Neural cell (in vitro differentiated cells): ENCODE measurements at regions not wholly inside any gene's neighbourhood (a gene's known extent, or its start where the extent isn't known, plus 50 kb on each side); places are given as distances from the start of the nearest gene placed in this dataset.
"Not testable (repeated sequence)": the region's sequence is repeated elsewhere in the genome, so short reads cannot be mapped to it uniquely, and the experiment has no call there.

Experiments used
- H2AFZ ChIP-seq: fragments of 200-600, 300-800 bp; sonication (generic), shearing (Covaris generic); 2 replicates; pipeline ENCODE4 v1.6.0; 2014; ENCODE audit warnings: low read depth, mild to moderate bottlenecking, antibody characterized with exemption, low read length, moderate library complexity
- H3F3A ChIP-seq: fragments of 200-600 bp; shearing (Covaris generic); 2 replicates; pipeline ENCODE4 v1.6.1; 2016; ENCODE audit warnings: mild to moderate bottlenecking, moderate library complexity, mixed read lengths, antibody characterized with exemption, low read length; ENCODE audit not compliant: insufficient read depth, poor library complexity, severe bottlenecking
- H3K27ac ChIP-seq: fragments of 200-600, 300-800 bp; sonication (generic), shearing (Covaris generic); 2 replicates; pipeline ENCODE4 v1.5.1; 2014; ENCODE audit warnings: mild to moderate bottlenecking, low read length, moderate library complexity
- H3K27me3 ChIP-seq: fragments of 300-800, 200-600 bp; sonication (generic), shearing (Covaris generic); 2 replicates; pipeline ENCODE4 v1.6.0; 2014; ENCODE audit warnings: mild to moderate bottlenecking, low read depth, low read length, moderate library complexity; ENCODE audit not compliant: insufficient read depth
- H3K36me3 ChIP-seq: fragments of 300-800, 200-600 bp; sonication (generic), shearing (Covaris generic); 2 replicates; pipeline ENCODE4 v1.5.1; 2014; ENCODE audit warnings: mild to moderate bottlenecking, antibody characterized with exemption, low read length, moderate library complexity; ENCODE audit not compliant: insufficient read depth
- H3K4me2 ChIP-seq: fragments of 300-800, 200-600 bp; sonication (generic), shearing (Covaris generic); 2 replicates; pipeline ENCODE4 v1.6.0; 2014; ENCODE audit warnings: mild to moderate bottlenecking, low read length
- H3K4me3 ChIP-seq: fragments of 300-800, 200-600 bp; sonication (generic), shearing (Covaris generic); 2 replicates; pipeline ENCODE4 v1.5.1; 2014; ENCODE audit warnings: mild to moderate bottlenecking, low read length, moderate library complexity
- H3K79me2 ChIP-seq: fragments of 200-600 bp; shearing (Covaris generic); replicated peaks from 2 replicates; pipeline ENCODE4 v1.6.0; 2014; ENCODE audit warnings: mild to moderate bottlenecking, low read length, moderate library complexity; ENCODE audit not compliant: insufficient read depth
- H3K9ac ChIP-seq: fragments of 300-800, 200-600 bp; sonication (generic), shearing (Covaris generic); 2 replicates; pipeline ENCODE4 v1.6.1; 2016; ENCODE audit warnings: mild to moderate bottlenecking, low read length, mixed read lengths
- H3K9me2 ChIP-seq: fragments of 200-600 bp; shearing (Covaris generic); 2 replicates; pipeline ENCODE4 v1.6.1; 2016; ENCODE audit warnings: mild to moderate bottlenecking, low read length, mixed read lengths; ENCODE audit not compliant: insufficient read depth
- H3K9me3 ChIP-seq: fragments of 200-600, 300-800 bp; sonication (generic), shearing (Covaris generic); 2 replicates; pipeline ENCODE4 v1.6.1; 2016; ENCODE audit warnings: mild to moderate bottlenecking, mixed run types, low read length, moderate library complexity, mixed read lengths
- H4K20me1 ChIP-seq: fragments of 200-600 bp; shearing (Covaris generic); 2 replicates; pipeline ENCODE4 v1.6.1; 2016; ENCODE audit warnings: mild to moderate bottlenecking, mixed run types; ENCODE audit not compliant: insufficient read depth
- EP300 ChIP-seq: fragments of 450-650 bp; conservative IDR thresholded peaks from 2 replicates; pipeline ENCODE4 v1.6.1; 2014; ENCODE audit warnings: antibody characterized with exemption, mild to moderate bottlenecking, moderate library complexity; ENCODE audit not compliant: poor library complexity, severe bottlenecking
- EZH2 ChIP-seq: fragments of 200-600, 300-800 bp; shearing (Covaris generic), sonication (generic); IDR thresholded peaks from 2 replicates; pipeline ENCODE4 v1.6.1; 2014; ENCODE audit warnings: antibody characterized with exemption, low read length, borderline replicate concordance, mild to moderate bottlenecking; ENCODE audit not compliant: insufficient read depth, poor library complexity, severe bottlenecking
- MXI1 ChIP-seq: fragments of 450-650 bp; conservative IDR thresholded peaks from 2 replicates; pipeline ENCODE4 v1.6.1; 2014; ENCODE audit warnings: antibody characterized with exemption, mild to moderate bottlenecking; ENCODE audit not compliant: poor library complexity, severe bottlenecking
- POLR2AphosphoS5 ChIP-seq: IDR thresholded peaks from 2 replicates; pipeline ENCODE4 v1.6.1; 2012
- RAD21 ChIP-seq: fragments of 450-650 bp; conservative IDR thresholded peaks from 2 replicates; pipeline ENCODE4 v1.6.1; 2014; ENCODE audit warnings: antibody characterized with exemption, mild to moderate bottlenecking, moderate library complexity
- SMC3 ChIP-seq: fragments of 450-650 bp; conservative IDR thresholded peaks from 2 replicates; pipeline ENCODE4 v1.6.1; 2014; ENCODE audit warnings: antibody characterized with exemption, mild to moderate bottlenecking, moderate library complexity; ENCODE audit not compliant: poor library complexity
- TAF1 ChIP-seq: IDR thresholded peaks from 2 replicates; pipeline ENCODE4 v1.6.1; 2012; ENCODE audit warnings: low read depth
- TF ChIP-seq, protein P1 (sequence below): IDR thresholded peaks from 2 replicates; pipeline ENCODE4 v1.6.1; 2012; ENCODE audit warnings: borderline replicate concordance
- TF ChIP-seq, protein P2 (sequence below): fragments of 450-650 bp; IDR thresholded peaks from 2 replicates; pipeline ENCODE4 v1.5.1; 2014; ENCODE audit warnings: antibody characterized with exemption, mild to moderate bottlenecking, moderate library complexity; ENCODE audit not compliant: poor library complexity, severe bottlenecking

DNA sequence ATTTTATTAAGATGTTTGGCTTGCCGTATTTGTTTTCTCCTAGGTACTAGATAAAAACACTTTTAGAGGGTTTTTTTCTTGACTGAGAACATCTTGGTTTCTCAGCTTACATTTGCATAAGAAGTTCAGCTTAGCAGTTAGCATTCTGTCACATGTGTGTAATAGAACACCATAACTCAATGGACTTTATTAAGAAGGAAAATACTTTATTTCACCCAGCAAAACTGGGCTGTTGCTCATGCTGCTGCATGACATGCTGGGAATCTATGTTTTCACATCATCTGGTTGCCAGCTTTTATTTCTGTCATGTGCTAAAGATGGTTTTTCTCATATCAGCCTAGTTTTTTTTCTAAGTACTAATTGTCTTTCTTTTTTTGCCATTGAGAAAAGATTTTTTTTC, 144.6 kb downstream of the UTRN start:
- Histone ChIP-seq H3K9ac (no peak overlapping the region), H4K20me1 (no peaks in the 10 kb centered on the region)

DNA sequence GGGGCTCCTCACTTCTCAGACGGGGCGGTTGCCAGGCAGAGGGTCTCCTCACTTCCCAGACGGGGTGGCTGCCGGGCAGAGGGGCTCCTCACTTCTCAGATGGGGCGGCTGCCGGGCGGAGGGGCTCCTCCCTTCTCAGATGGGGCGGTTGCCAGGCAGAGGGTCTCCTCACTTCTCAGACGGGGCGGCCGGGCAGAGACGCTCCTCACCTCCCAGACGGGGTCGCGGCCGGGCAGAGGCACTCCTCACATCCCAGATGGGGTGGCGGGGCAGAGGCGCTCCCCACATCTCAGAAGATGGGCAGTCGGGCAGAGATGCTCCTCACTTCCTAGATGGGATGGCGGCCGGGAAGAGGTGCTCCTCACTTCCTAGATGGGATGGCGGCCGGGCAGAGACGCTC, 148.3 kb downstream of the UTRN start:
- H3K9me3 ChIP-seq, H3K27ac ChIP-seq, H2AFZ ChIP-seq, H4K20me1 ChIP-seq, H3F3A ChIP-seq, H3K9me2 ChIP-seq, H3K4me2 ChIP-seq, H3K9ac ChIP-seq, H3K4me3 ChIP-seq, H3K36me3 ChIP-seq, H3K27me3 ChIP-seq, H3K79me2 ChIP-seq: not testable (repeated sequence)

More for the DNA sequence above, 144.6 kb downstream of the UTRN start:
- H3K4me3 ChIP-seq: no peak overlapping the region
- H3K79me2 ChIP-seq: no peaks in the 10 kb centered on the region
- H3K9me3 ChIP-seq: no peaks in the 10 kb centered on the region
- no peak overlapping the region for H3K27ac ChIP-seq
- no peaks in the 10 kb centered on the region for H3K36me3 ChIP-seq
- no peak overlapping the region for H3K4me2 ChIP-seq
- no peaks in the 10 kb centered on the region for H3K9me2 ChIP-seq
- H3F3A ChIP-seq: no peaks in the 10 kb centered on the region
- TF ChIP-seq MXI1 (no peak), TAF1 (no peak), EZH2 (no peak), POLR2AphosphoS5 (no peak), EP300 (no peak), SMC3 (no peak), RAD21 (no peak)
- TF ChIP-seq, protein P1, sequence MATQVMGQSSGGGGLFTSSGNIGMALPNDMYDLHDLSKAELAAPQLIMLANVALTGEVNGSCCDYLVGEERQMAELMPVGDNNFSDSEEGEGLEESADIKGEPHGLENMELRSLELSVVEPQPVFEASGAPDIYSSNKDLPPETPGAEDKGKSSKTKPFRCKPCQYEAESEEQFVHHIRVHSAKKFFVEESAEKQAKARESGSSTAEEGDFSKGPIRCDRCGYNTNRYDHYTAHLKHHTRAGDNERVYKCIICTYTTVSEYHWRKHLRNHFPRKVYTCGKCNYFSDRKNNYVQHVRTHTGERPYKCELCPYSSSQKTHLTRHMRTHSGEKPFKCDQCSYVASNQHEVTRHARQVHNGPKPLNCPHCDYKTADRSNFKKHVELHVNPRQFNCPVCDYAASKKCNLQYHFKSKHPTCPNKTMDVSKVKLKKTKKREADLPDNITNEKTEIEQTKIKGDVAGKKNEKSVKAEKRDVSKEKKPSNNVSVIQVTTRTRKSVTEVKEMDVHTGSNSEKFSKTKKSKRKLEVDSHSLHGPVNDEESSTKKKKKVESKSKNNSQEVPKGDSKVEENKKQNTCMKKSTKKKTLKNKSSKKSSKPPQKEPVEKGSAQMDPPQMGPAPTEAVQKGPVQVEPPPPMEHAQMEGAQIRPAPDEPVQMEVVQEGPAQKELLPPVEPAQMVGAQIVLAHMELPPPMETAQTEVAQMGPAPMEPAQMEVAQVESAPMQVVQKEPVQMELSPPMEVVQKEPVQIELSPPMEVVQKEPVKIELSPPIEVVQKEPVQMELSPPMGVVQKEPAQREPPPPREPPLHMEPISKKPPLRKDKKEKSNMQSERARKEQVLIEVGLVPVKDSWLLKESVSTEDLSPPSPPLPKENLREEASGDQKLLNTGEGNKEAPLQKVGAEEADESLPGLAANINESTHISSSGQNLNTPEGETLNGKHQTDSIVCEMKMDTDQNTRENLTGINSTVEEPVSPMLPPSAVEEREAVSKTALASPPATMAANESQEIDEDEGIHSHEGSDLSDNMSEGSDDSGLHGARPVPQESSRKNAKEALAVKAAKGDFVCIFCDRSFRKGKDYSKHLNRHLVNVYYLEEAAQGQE: no peak
- TF ChIP-seq, protein P2, sequence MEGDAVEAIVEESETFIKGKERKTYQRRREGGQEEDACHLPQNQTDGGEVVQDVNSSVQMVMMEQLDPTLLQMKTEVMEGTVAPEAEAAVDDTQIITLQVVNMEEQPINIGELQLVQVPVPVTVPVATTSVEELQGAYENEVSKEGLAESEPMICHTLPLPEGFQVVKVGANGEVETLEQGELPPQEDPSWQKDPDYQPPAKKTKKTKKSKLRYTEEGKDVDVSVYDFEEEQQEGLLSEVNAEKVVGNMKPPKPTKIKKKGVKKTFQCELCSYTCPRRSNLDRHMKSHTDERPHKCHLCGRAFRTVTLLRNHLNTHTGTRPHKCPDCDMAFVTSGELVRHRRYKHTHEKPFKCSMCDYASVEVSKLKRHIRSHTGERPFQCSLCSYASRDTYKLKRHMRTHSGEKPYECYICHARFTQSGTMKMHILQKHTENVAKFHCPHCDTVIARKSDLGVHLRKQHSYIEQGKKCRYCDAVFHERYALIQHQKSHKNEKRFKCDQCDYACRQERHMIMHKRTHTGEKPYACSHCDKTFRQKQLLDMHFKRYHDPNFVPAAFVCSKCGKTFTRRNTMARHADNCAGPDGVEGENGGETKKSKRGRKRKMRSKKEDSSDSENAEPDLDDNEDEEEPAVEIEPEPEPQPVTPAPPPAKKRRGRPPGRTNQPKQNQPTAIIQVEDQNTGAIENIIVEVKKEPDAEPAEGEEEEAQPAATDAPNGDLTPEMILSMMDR: no peak
- no peak overlapping the region for H2AFZ ChIP-seq
- no peaks in the 10 kb centered on the region for H3K27me3 ChIP-seq

- no peaks in the 10 kb centered on the region for H3K9me3 ChIP-seq
- H3K4me3 ChIP-seq: no peak overlapping the region
- H3K4me2 ChIP-seq: no peak overlapping the region
- TF ChIP-seq EP300: no peak
- TF ChIP-seq, protein P2: no peak
- no peak for TF ChIP-seq SMC3
- TF ChIP-seq EZH2: no peak
- TF ChIP-seq TAF1: no peak
- TF ChIP-seq POLR2AphosphoS5: no peak
- no peak for TF ChIP-seq MXI1
- TF ChIP-seq, protein P1: no peak
- TF ChIP-seq RAD21: no peak
- H3F3A ChIP-seq: no peaks in the 10 kb centered on the region
- no peak overlapping the region for H2AFZ ChIP-seq
- H3K36me3 ChIP-seq: no peaks in the 10 kb centered on the region
- no peaks in the 10 kb centered on the region for H3K27me3 ChIP-seq
- no peak overlapping the region for H3K9ac ChIP-seq
- H4K20me1 ChIP-seq: no peaks in the 10 kb centered on the region
- no peaks in the 10 kb centered on the region for H3K9me2 ChIP-seq
- no peak overlapping the region for H3K27ac ChIP-seq
- H3K79me2 ChIP-seq: no peaks in the 10 kb centered on the region
Measured at GRCh38 chr6:144434308-144434990, 149.3 kb downstream of the UTRN start.
